ENCODE measurements at regions not wholly inside any gene's neighbourhood (a gene's known extent, or its start where the extent isn't known, plus 50 kb on each side); places are given as distances from the start of the nearest gene placed in this dataset.

- ChIA-PET POLR2A (no interaction called here), CTCF (interaction anchor here (0.9 to 1.4 kb wide), 3 partner anchors 15 to 203 kb away, joined by 3 read pairs; no protein-coding TSS in a partner anchor)
- no peak overlapping the region for H3K27ac Mint-ChIP-seq (ENCODE audit: unreplicated experiment)
- H3K27me3 ChIP-seq (replicated peaks; ENCODE audit: control insufficient read depth, insufficient read depth, low read length) = no peaks in the 10 kb centered on the region
- H3K36me3 ChIP-seq (ENCODE audit: control insufficient read depth, insufficient read depth, low read length) = no peaks in the 10 kb centered on the region
- no peaks in the 10 kb centered on the region for H3K36me3 Mint-ChIP-seq (ENCODE audit: insufficient read depth, unreplicated experiment)
- TF ChIP-seq CTCF (IDR thresholded peaks at IDR 0.05; ENCODE audit: insufficient read depth in 1 of 2, low read depth in 1 of 2, low read length in 1 of 2, severe bottlenecking in 1 of 2, unreplicated experiment in 1 of 2) = no peak
- H3K4me3 ChIP-seq (ENCODE audit: low read depth, low read length) = no peak overlapping the region
- no peak overlapping the region for H3K4me3 Mint-ChIP-seq (ENCODE audit: unreplicated experiment)
- intact Hi-C loops (cut with micrococcal nuclease; ENCODE audit: unreplicated experiment) = loop anchor here (5.0 kb wide), 1 partner anchor 52 kb away; no protein-coding TSS in a partner anchor
- H3K4me1 ChIP-seq = peaks cover 8% of the 10 kb centered on the region; the same call in 1 of the 2 replicates
- no TSS peak for BruUV-seq (replicated peaks)
- no peak for DNase-seq
- peaks cover 8% of the 10 kb centered on the region for H3K4me1 Mint-ChIP-seq (ENCODE audit: low read depth, unreplicated experiment)
- no peaks in the 10 kb centered on the region for H3K9me3 ChIP-seq
- H3K9me3 Mint-ChIP-seq (ENCODE audit: unreplicated experiment) = no peaks in the 10 kb centered on the region
- H3K27me3 Mint-ChIP-seq (ENCODE audit: insufficient read depth, unreplicated experiment) = no peaks in the 10 kb centered on the region
Observed at GRCh38 chr2:120898961-120899750, 163.5 kb downstream of the GLI2 start.

- Histone ChIP-seq H3K27me3 (replicated peaks; ENCODE audit: control insufficient read depth, insufficient read depth, low read length) (no peaks in the 10 kb centered on the region), H3K9me3 (no peaks in the 10 kb centered on the region), H3K4me1 (0 out of 2 replicates have a peak, but pooled peaks cover 6% of the 10 kb centered on the region), H3K36me3 (ENCODE audit: control insufficient read depth, insufficient read depth, low read length) (no peaks in the 10 kb centered on the region), H3K4me3 (ENCODE audit: low read depth, low read length) (no peak overlapping the region)
- CTCF ChIA-PET = interaction anchor here (0.9 to 1.4 kb wide), 3 partner anchors 15 to 204 kb away, joined by 3 read pairs; no protein-coding TSS in a partner anchor
- Mint-ChIP-seq H3K27me3 (ENCODE audit: insufficient read depth, unreplicated experiment) (no peaks in the 10 kb centered on the region), H3K4me3 (ENCODE audit: unreplicated experiment) (no peak overlapping the region), H3K9me3 (ENCODE audit: unreplicated experiment) (no peaks in the 10 kb centered on the region), H3K36me3 (ENCODE audit: insufficient read depth, unreplicated experiment) (no peaks in the 10 kb centered on the region), H3K4me1 (ENCODE audit: low read depth, unreplicated experiment) (peaks cover 8% of the 10 kb centered on the region), H3K27ac (ENCODE audit: unreplicated experiment) (no peak overlapping the region)
- no peak for TF ChIP-seq CTCF (IDR thresholded peaks at IDR 0.05; ENCODE audit: insufficient read depth in 1 of 2, low read depth in 1 of 2, low read length in 1 of 2, severe bottlenecking in 1 of 2, unreplicated experiment in 1 of 2)
- POLR2A ChIA-PET = no interaction called here
- intact Hi-C loops (cut with micrococcal nuclease; ENCODE audit: unreplicated experiment) = loop anchor here (5.0 kb wide), 1 partner anchor 52 kb away; no protein-coding TSS in a partner anchor
- no TSS peak for BruUV-seq (replicated peaks)
- DNase-seq = no peak
Observed at GRCh38 chr2:120899771-120900170, 164.1 kb downstream of the GLI2 start.

GRCh38 chr2:120901201-120901600, 165.5 kb downstream of the GLI2 start:
- Mint-ChIP-seq H3K27me3 (ENCODE audit: insufficient read depth, unreplicated experiment) (no peaks in the 10 kb centered on the region), H3K9me3 (ENCODE audit: unreplicated experiment) (no peaks in the 10 kb centered on the region), H3K4me3 (ENCODE audit: unreplicated experiment) (no peak overlapping the region), H3K27ac (ENCODE audit: unreplicated experiment) (no peak overlapping the region), H3K4me1 (ENCODE audit: low read depth, unreplicated experiment) (peaks cover 8% of the 10 kb centered on the region), H3K36me3 (ENCODE audit: insufficient read depth, unreplicated experiment) (no peaks in the 10 kb centered on the region)
- TF ChIP-seq CTCF (IDR thresholded peaks at IDR 0.05; ENCODE audit: insufficient read depth in 1 of 2, low read depth in 1 of 2, low read length in 1 of 2, severe bottlenecking in 1 of 2, unreplicated experiment in 1 of 2) = no peak
- H3K4me3 ChIP-seq (ENCODE audit: low read depth, low read length) = no peak overlapping the region
- CTCF ChIA-PET = no interaction called here
- DNase-seq = no peak
- no peaks in the 10 kb centered on the region for H3K27me3 ChIP-seq (replicated peaks; ENCODE audit: control insufficient read depth, insufficient read depth, low read length)
- H3K9me3 ChIP-seq = no peaks in the 10 kb centered on the region
- POLR2A ChIA-PET = no interaction called here
- no TSS peak for BruUV-seq (replicated peaks)
- H3K36me3 ChIP-seq (ENCODE audit: control insufficient read depth, insufficient read depth, low read length) = no peaks in the 10 kb centered on the region
- intact Hi-C loops (cut with micrococcal nuclease; ENCODE audit: unreplicated experiment) = no loop called here
- H3K4me1 ChIP-seq = 0 out of 2 replicates have a peak, but pooled peaks cover 6% of the 10 kb centered on the region

Measured in Caco-2 (cell line).